Upper lobe of left lung (tissue), 6 donors: ENCODE measurements at regions not wholly inside any gene's neighbourhood (a gene's known extent, or its start where the extent isn't known, plus 50 kb on each side); places are given as distances from the start of the nearest gene placed in this dataset.

Experiments used
- ATAC-seq, 2 donors: fragments of 200-7000 bp; cut with Tn5 transposase; one replicate each; pipeline ENCODE4 v1.9.1; 2022; ENCODE audit warnings: mild to moderate bottlenecking in 2 of 2, moderate library complexity in 2 of 2; ENCODE audit not compliant: low FRiP score in 2 of 2
- DNase-seq, 2 donors: peaks; one replicate each; pipeline ENCODE4 v3.0.0-alpha.2; 2019 to 2020
- H3K27ac ChIP-seq, 4 donors: fragments of 200-600 bp; sonication (generic); one replicate each; pipeline ENCODE4 v1.5.1; 2016 to 2019
- H3K27me3 ChIP-seq, 4 donors: fragments of 200-600 bp; sonication (generic); one replicate each; pipeline ENCODE4 v1.5.1; 2017 to 2019
- H3K36me3 ChIP-seq, 4 donors: fragments of 200-600 bp; sonication (generic); one replicate each; pipeline ENCODE4 v1.5.1; 2016 to 2019
- H3K4me1 ChIP-seq, 4 donors: fragments of 200-600 bp; sonication (generic); one replicate each; pipeline ENCODE4 v1.5.1; 2018 to 2019
- H3K4me3 ChIP-seq, 4 donors: fragments of 200-600 bp; sonication (generic); one replicate each; pipeline ENCODE4 v1.5.1; 2017 to 2019; ENCODE audit warnings: mild to moderate bottlenecking in 2 of 4, moderate library complexity in 1 of 4
- H3K9me3 ChIP-seq, 4 donors: fragments of 200-600 bp; sonication (generic); one replicate each; pipeline ENCODE4 v1.5.1; 2018 to 2019
- EP300 ChIP-seq, 4 donors: sonication (generic); formaldehyde crosslinking; IDR thresholded peaks; one replicate each; pipeline ENCODE4 v1.5.1; 2017; ENCODE audit warnings: antibody characterized with exemption in 4 of 4, control low read depth in 2 of 4
- POLR2A ChIP-seq, 4 donors: fragments of 450-650 bp; IDR thresholded peaks; one replicate each; pipeline ENCODE4 v1.5.1; 2016 to 2017; ENCODE audit warnings: antibody characterized with exemption in 4 of 4, mild to moderate bottlenecking in 2 of 4
- POLR2AphosphoS5 ChIP-seq, 2 donors: sonication (generic); formaldehyde crosslinking; IDR thresholded peaks; one replicate each; pipeline ENCODE4 v1.5.1; 2017; ENCODE audit warnings: antibody characterized with exemption in 2 of 2
- WGBS, 2 donors: methylation state at CpG; one replicate each; pipeline ENCODE4 v1.1.5; 2017 to 2018; 5-methylcytosine and 5-hydroxymethylcytosine counted together
- TF ChIP-seq, protein P1 (sequence below), 6 experiments: fragments of 450-650 bp in 4 of 6; fragments of 200-600 bp in 2 of 6; sonication (generic) in 2 of 6; IDR thresholded peaks; one replicate each; pipeline ENCODE4 v1.5.1; 2016 to 2019; ENCODE audit warnings: antibody characterized with exemption in 6 of 6
- donor health status: DM: no; HTN: no; CAD: no; lungs with moderate emphysema.
- donor health status: DM: no; HTN: yes; CAD: no; lungs with severe emphysema.

DNA sequence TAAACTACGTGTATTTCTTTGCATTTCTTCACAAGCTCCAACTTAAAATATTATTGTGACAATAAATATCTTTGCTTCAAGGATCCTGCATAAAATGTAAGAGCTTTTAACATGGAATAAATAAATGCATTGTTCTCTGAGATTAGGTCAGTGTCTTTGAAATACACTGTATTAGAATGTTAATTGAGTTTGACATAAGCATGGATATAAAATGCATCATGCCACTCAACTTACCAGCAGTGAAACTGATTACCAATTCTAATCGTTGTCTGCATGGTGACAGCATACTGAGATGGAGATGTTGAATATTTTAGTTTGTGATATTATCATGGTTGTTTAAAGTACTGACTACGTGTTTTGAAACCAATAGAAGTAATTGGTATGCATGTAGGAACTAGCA, 555.3 kb upstream of the ZNF608 start:
- Histone ChIP-seq H3K27me3 (no peaks in the 10 kb centered on the region), H3K36me3 (no peaks in the 10 kb centered on the region), H3K4me3 (no peak overlapping the region), H3K9me3 (no peaks in the 10 kb centered on the region), H3K4me1 (no peaks in the 10 kb centered on the region), H3K27ac (no peak overlapping the region)
- TF ChIP-seq POLR2AphosphoS5 (IDR thresholded peaks at IDR 0.05) (no peak), EP300 (IDR thresholded peaks at IDR 0.05) (no peak), POLR2A (IDR thresholded peaks at IDR 0.05) (no peak)
- TF ChIP-seq, protein P1, sequence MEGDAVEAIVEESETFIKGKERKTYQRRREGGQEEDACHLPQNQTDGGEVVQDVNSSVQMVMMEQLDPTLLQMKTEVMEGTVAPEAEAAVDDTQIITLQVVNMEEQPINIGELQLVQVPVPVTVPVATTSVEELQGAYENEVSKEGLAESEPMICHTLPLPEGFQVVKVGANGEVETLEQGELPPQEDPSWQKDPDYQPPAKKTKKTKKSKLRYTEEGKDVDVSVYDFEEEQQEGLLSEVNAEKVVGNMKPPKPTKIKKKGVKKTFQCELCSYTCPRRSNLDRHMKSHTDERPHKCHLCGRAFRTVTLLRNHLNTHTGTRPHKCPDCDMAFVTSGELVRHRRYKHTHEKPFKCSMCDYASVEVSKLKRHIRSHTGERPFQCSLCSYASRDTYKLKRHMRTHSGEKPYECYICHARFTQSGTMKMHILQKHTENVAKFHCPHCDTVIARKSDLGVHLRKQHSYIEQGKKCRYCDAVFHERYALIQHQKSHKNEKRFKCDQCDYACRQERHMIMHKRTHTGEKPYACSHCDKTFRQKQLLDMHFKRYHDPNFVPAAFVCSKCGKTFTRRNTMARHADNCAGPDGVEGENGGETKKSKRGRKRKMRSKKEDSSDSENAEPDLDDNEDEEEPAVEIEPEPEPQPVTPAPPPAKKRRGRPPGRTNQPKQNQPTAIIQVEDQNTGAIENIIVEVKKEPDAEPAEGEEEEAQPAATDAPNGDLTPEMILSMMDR (IDR thresholded peaks at IDR 0.05) = no peak
- 77 to 82% methylated on average over 3 of the region's 3 CpGs for WGBS, 2 donors
- no peak for DNase-seq
- ATAC-seq = no peak

DNA sequence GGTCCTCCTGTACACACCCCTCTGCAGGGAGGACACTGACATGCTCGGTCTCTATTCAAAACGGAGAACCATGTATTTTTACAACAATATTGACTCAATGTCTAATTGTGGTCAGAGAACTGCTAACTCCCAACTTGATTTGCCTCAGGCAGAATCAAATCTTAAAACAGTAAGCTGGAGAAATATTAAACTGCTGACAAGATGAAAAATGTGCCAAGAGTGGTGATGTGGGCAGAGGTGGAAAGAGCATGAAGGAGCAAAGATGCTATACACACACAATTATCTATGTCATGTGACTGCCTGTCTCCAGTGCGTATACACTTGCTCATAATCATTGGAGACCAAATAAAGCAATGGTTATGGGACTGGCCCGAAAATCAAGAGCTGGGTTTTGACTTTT, 556.1 kb upstream of the ZNF608 start:
- no peak for ATAC-seq
- H3K4me1 ChIP-seq = no peaks in the 10 kb centered on the region
- no peaks in the 10 kb centered on the region for H3K9me3 ChIP-seq
- H3K27me3 ChIP-seq = no peaks in the 10 kb centered on the region
- no peak overlapping the region for H3K27ac ChIP-seq
- TF ChIP-seq POLR2A (IDR thresholded peaks at IDR 0.05) = no peak
- TF ChIP-seq, protein P1 (IDR thresholded peaks at IDR 0.05) = no peak
- no peak for TF ChIP-seq POLR2AphosphoS5 (IDR thresholded peaks at IDR 0.05)
- no peak for TF ChIP-seq EP300 (IDR thresholded peaks at IDR 0.05)
- no peaks in the 10 kb centered on the region for H3K36me3 ChIP-seq
- H3K4me3 ChIP-seq = no peak overlapping the region
- DNase-seq = no peak
- 88 to 92% methylated on average over 4 of the region's 4 CpGs for WGBS, 2 donors

DNA sequence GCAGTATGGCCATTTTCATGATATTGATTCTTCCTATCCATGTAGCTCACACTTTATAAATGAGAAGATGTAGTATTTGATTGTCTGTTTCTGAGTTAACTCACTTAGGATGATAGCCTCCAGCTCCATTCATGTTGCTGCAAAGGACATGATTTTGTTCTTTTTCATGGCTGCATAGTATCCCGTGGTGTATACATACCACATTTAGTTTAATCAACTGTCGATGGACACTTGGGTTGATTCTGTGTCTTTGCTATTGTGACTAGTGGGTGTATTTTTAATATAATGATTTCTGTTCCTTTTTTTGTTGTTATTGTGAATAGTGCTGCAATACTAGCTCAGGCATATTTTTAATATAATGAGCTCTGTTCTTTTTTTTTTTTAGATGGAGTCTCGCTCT, 560.3 kb upstream of the ZNF608 start:
- 96 to 97% methylated on average over 3 of the region's 3 CpGs for WGBS, 2 donors
- no peaks in the 10 kb centered on the region for H3K9me3 ChIP-seq
- H3K27ac ChIP-seq = no peak overlapping the region
- TF ChIP-seq EP300 (IDR thresholded peaks at IDR 0.05) (no peak), POLR2A (IDR thresholded peaks at IDR 0.05) (no peak), POLR2AphosphoS5 (IDR thresholded peaks at IDR 0.05) (no peak)
- TF ChIP-seq, protein P1 (IDR thresholded peaks at IDR 0.05) = no peak
- no peaks in the 10 kb centered on the region for H3K4me1 ChIP-seq
- no peak overlapping the region for H3K4me3 ChIP-seq
- no peak for ATAC-seq
- H3K36me3 ChIP-seq = no peaks in the 10 kb centered on the region
- no peaks in the 10 kb centered on the region for H3K27me3 ChIP-seq
- DNase-seq = no peak

DNA sequence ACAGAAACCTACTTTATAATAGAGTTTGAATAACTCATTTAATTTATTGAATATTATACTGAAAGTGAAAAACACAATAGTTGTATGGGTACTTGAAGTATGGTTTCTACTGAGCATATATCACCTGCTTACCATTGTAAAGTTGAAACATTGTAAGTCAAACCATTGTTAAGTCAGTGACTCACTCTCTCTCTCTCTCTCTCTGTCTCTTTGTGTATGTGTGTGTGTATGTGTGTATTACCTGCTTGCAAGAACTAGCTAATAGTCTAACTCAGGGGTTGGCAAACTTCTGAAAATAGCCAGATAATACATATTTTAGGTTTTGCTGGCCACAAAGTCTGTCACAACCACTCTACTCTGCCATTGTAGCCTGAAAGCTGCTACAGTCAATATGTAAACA, 564.3 kb upstream of the ZNF608 start:
- no peak overlapping the region for H3K4me3 ChIP-seq
- H3K4me1 ChIP-seq = no peaks in the 10 kb centered on the region
- DNase-seq (no peak), ATAC-seq (no peak)
- no peak overlapping the region for H3K27ac ChIP-seq
- H3K27me3 ChIP-seq = no peaks in the 10 kb centered on the region
- no peaks in the 10 kb centered on the region for H3K9me3 ChIP-seq
- H3K36me3 ChIP-seq = no peaks in the 10 kb centered on the region
- TF ChIP-seq EP300 (IDR thresholded peaks at IDR 0.05) (no peak), POLR2AphosphoS5 (IDR thresholded peaks at IDR 0.05) (no peak), POLR2A (IDR thresholded peaks at IDR 0.05) (no peak)
- TF ChIP-seq, protein P1 (IDR thresholded peaks at IDR 0.05) = no peak

DNA sequence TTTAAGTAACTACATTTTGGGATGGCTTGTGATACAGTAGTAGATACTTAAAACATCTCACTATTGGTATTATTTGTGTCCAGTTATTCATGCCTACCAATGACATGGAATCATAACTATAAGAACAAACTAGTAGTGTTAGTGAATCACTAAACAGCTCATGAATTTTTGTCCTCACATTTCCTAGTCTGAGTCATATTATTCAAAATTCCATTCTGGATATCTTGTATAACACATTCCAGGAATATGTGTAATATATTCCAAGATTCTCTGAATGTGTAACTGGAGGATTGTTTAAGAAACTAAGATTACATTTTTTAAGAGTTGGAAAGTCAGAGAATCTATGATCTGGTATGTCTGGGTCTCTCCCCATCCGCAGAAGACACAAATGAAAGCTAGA, 565.3 kb upstream of the ZNF608 start:
- H3K27ac ChIP-seq = no peak overlapping the region
- H3K9me3 ChIP-seq = no peaks in the 10 kb centered on the region
- no peaks in the 10 kb centered on the region for H3K36me3 ChIP-seq
- H3K4me3 ChIP-seq = no peak overlapping the region
- peak in 1 of 2 donors; percentile 84 for ATAC-seq
- H3K4me1 ChIP-seq = no peaks in the 10 kb centered on the region
- WGBS, 2 donors = 75 to 84% methylated on average over 1 of the region's 1 CpG
- H3K27me3 ChIP-seq = no peaks in the 10 kb centered on the region
- no peak for TF ChIP-seq POLR2A (IDR thresholded peaks at IDR 0.05)
- TF ChIP-seq EP300 (IDR thresholded peaks at IDR 0.05) = no peak
- TF ChIP-seq, protein P1 (IDR thresholded peaks at IDR 0.05) = no peak
- TF ChIP-seq POLR2AphosphoS5 (IDR thresholded peaks at IDR 0.05) = no peak
- DNase-seq = no peak
